Mammary epithelial cell (primary cell): ENCODE measurements at regions not wholly inside any gene's neighbourhood (a gene's known extent, or its start where the extent isn't known, plus 50 kb on each side); places are given as distances from the start of the nearest gene placed in this dataset.

ENCODE experiments used
- CTCF ChIP-seq, 2 donors: IDR thresholded peaks in 1 of 2; conservative IDR thresholded peaks in 1 of 2; 2 replicates each; pipeline ENCODE4 v1.5.1; 2011 to 2012; ENCODE audit warnings: inconsistent platforms in 2 of 2, low read length in 2 of 2, mild to moderate bottlenecking in 2 of 2, control low read depth in 1 of 2, low read depth in 1 of 2; ENCODE audit not compliant: insufficient read depth in 1 of 2; ENCODE audit errors: extremely low read depth in 1 of 2
- EZH2 ChIP-seq: IDR thresholded peaks from 2 replicates; pipeline ENCODE4 v1.6.1; 2012; ENCODE audit warnings: low read length, inconsistent platforms, borderline replicate concordance

- TF ChIP-seq CTCF (conservative IDR thresholded peaks at IDR 0.05 in 1 of 2, IDR thresholded peaks at IDR 0.05 in 1 of 2; ENCODE audit: extremely low read depth in 1 of 2, insufficient read depth in 1 of 2, low read depth in 1 of 2, low read length in 2 of 2) (no peak), EZH2 (no peak)
These were observed 135.4 kb downstream of the ISL1 start for GRCh38 chr5:51518607-51519006.
